Chondrocyte (in vitro differentiated cells): ENCODE measurements at regions not wholly inside any gene's neighbourhood (a gene's known extent, or its start where the extent isn't known, plus 50 kb on each side); places are given as distances from the start of the nearest gene placed in this dataset.
A peak's percentile ranks its signal among the peaks of the same experiment; 100 is the strongest.

Experiments
- DNase-seq: peaks from one replicate; pipeline ENCODE4 v3.0.0; 2021; ENCODE audit warnings: mixed read lengths, low spot score
- H3K27ac Mint-ChIP-seq: one replicate; pipeline ENCODE4 v1.8.0; 2021; ENCODE audit warnings: mild to moderate bottlenecking, moderate library complexity, mixed read lengths; ENCODE audit not compliant: unreplicated experiment
- H3K27me3 Mint-ChIP-seq: 2 replicates; pipeline ENCODE4 v1.8.0; 2021; ENCODE audit warnings: low read depth, mixed read lengths
- H3K36me3 Mint-ChIP-seq: 2 replicates; pipeline ENCODE4 v1.8.0; 2021; ENCODE audit warnings: low read depth, mixed read lengths
- H3K4me1 Mint-ChIP-seq: 2 replicates; pipeline ENCODE4 v1.8.0; 2021; ENCODE audit warnings: low read depth, mild to moderate bottlenecking, mixed read lengths
- H3K4me3 Mint-ChIP-seq: one replicate; pipeline ENCODE4 v1.8.0; 2021; ENCODE audit warnings: mild to moderate bottlenecking, moderate library complexity, mixed read lengths; ENCODE audit not compliant: unreplicated experiment
- H3K9me3 Mint-ChIP-seq: 2 replicates; pipeline ENCODE4 v1.8.0; 2021; ENCODE audit warnings: low read depth, mixed read lengths
- CTCF ChIP-seq: fragments of 200-600 bp; sonication (generic); IDR thresholded peaks from 2 replicates; pipeline ENCODE4 v1.5.0; 2021; ENCODE audit warnings: antibody characterized with exemption, mild to moderate bottlenecking, moderate library complexity

- Mint-ChIP-seq H3K36me3 (no peaks in the 10 kb centered on the region), H3K4me3 (no peak overlapping the region), H3K27ac (no peak overlapping the region), H3K4me1 (peaks cover 15% of the 10 kb centered on the region), H3K27me3 (no peaks in the 10 kb centered on the region), H3K9me3 (peaks cover 5% of the 10 kb centered on the region)
- peak; percentile 26 for TF ChIP-seq CTCF
- DNase-seq: no peak
Measured at GRCh38 chr21:22965455-22966135, 1967.4 kb downstream of the NCAM2 start.

GRCh38 chr21:22981819-22982218, 1983.6 kb downstream of the NCAM2 start:
- no peak for DNase-seq
- Mint-ChIP-seq H3K4me1 (no peaks in the 10 kb centered on the region), H3K36me3 (no peaks in the 10 kb centered on the region), H3K27ac (no peak overlapping the region), H3K4me3 (no peak overlapping the region), H3K9me3 (peaks cover 28% of the 10 kb centered on the region), H3K27me3 (no peaks in the 10 kb centered on the region)
- no peak for TF ChIP-seq CTCF

GRCh38 chr21:22993144-22993543, 1994.9 kb downstream of the NCAM2 start:
- Mint-ChIP-seq H3K27me3 (no peaks in the 10 kb centered on the region), H3K4me3 (no peak overlapping the region), H3K4me1 (no peaks in the 10 kb centered on the region), H3K27ac (no peak overlapping the region), H3K36me3 (no peaks in the 10 kb centered on the region), H3K9me3 (peaks cover 31% of the 10 kb centered on the region)
- no peak for DNase-seq
- TF ChIP-seq CTCF: no peak

GRCh38 chr21:22993822-22994574, 1995.8 kb downstream of the NCAM2 start:
- H3K36me3 Mint-ChIP-seq: no peaks in the 10 kb centered on the region
- no peak for TF ChIP-seq CTCF
- peak; percentile 54 for DNase-seq
- no peak overlapping the region for H3K4me3 Mint-ChIP-seq
- no peaks in the 10 kb centered on the region for H3K4me1 Mint-ChIP-seq
- no peak overlapping the region for H3K27ac Mint-ChIP-seq
- peaks cover 33% of the 10 kb centered on the region for H3K9me3 Mint-ChIP-seq
- H3K27me3 Mint-ChIP-seq: no peaks in the 10 kb centered on the region

GRCh38 chr21:23003951-23004350, 2005.7 kb downstream of the NCAM2 start:
- no peak for TF ChIP-seq CTCF
- H3K36me3 Mint-ChIP-seq: no peaks in the 10 kb centered on the region
- H3K27ac Mint-ChIP-seq: no peak overlapping the region
- H3K4me1 Mint-ChIP-seq: no peaks in the 10 kb centered on the region
- no peak for DNase-seq
- no peak overlapping the region for H3K4me3 Mint-ChIP-seq
- H3K9me3 Mint-ChIP-seq: peaks cover 4% of the 10 kb centered on the region
- no peaks in the 10 kb centered on the region for H3K27me3 Mint-ChIP-seq
